Heart right ventricle (tissue), 16 donors: ENCODE measurements at regions not wholly inside any gene's neighbourhood (a gene's known extent, or its start where the extent isn't known, plus 50 kb on each side); places are given as distances from the start of the nearest gene placed in this dataset.

Source experiments
- ATAC-seq, 8 donors: fragments of 200-7000 bp; cut with Tn5 transposase; one replicate each; pipeline ENCODE4 v1.9.1; 2020; ENCODE audit warnings: mild to moderate bottlenecking in 8 of 8, moderate library complexity in 8 of 8, moderate number of reproducible peaks in 1 of 8
- DNase-seq, 2 donors: peaks; one replicate each; pipeline ENCODE4 v3.0.0-alpha.2; 2020
- H3K27ac ChIP-seq, 10 donors: fragments of 200-600 bp; sonication (generic) in 2 of 10; one replicate each; pipeline versions ENCODE4 v1.5.0 to v1.8.0; 2020 to 2022; ENCODE audit warnings: mild to moderate bottlenecking in 3 of 10
- H3K27me3 ChIP-seq, 7 donors: fragments of 200-600 bp; one replicate each; pipeline ENCODE4 v1.8.0; 2021 to 2022; ENCODE audit warnings: mild to moderate bottlenecking in 2 of 7
- H3K36me3 ChIP-seq, 9 donors: fragments of 200-600 bp; sonication (generic) in 1 of 9; one replicate each; pipeline versions ENCODE4 v1.5.0 to v1.8.0; 2020 to 2022; ENCODE audit warnings: mild to moderate bottlenecking in 2 of 9
- H3K4me1 ChIP-seq, 9 donors: fragments of 200-600 bp; sonication (generic) in 1 of 9; one replicate each; pipeline versions ENCODE4 v1.5.0 to v1.8.0; 2020 to 2022; ENCODE audit warnings: mild to moderate bottlenecking in 4 of 9
- H3K4me3 ChIP-seq, 10 donors: fragments of 200-600 bp; sonication (generic) in 2 of 10; one replicate each; pipeline versions ENCODE4 v1.5.0 to v1.8.0; 2020 to 2022; ENCODE audit warnings: mild to moderate bottlenecking in 7 of 10, moderate library complexity in 2 of 10
- H3K9me3 ChIP-seq, 11 donors: fragments of 200-600 bp in 10 of 11; sonication (generic) in 2 of 11; one replicate each; pipeline versions ENCODE4 v1.5.0 to v1.8.0; 2013 to 2022; ENCODE audit warnings: mild to moderate bottlenecking in 2 of 11, control low read depth in 1 of 11, moderate library complexity in 1 of 11
- WGBS, 2 donors: extraction: QIAGEN DNeasy Blood & Tissue Kit; methylation state at CpG; one replicate each; pipeline ENCODE4 v1.1.7; 2013; ENCODE audit warnings: inconsistent platforms in 1 of 2; 5-methylcytosine and 5-hydroxymethylcytosine counted together
- intact Hi-C, 10 donors: fragments of 100-400 bp; cut with DNase I; formaldehyde crosslinking; loops; one replicate each; pipeline versions ENCODE4 v1.11.1 to v1.14.2; 2022
- TF ChIP-seq, protein P1 (sequence below), 9 donors: fragments of 200-600 bp; sonication (generic) in 2 of 9; IDR thresholded peaks; one replicate each; pipeline versions ENCODE4 v1.5.0 to v1.8.0; 2021 to 2022; ENCODE audit warnings: antibody characterized with exemption in 9 of 9, mild to moderate bottlenecking in 5 of 9, moderate library complexity in 1 of 9
- donor health status: Arrhythmogenic right ventricular cardiomyopathy.
- donor health status: ischemic (EF 13 %, LVEDD 7.1; RV severe dilation, severe dysfunction).
- donor health status: healthy with polysubstance abuse.
- donor health status: DM: no; HTN: yes; CAD: no.
- donor health status: DM: no; HTN: no; CAD: no.
- donor health status: ischemic (EF 25% LVEDD 6.9; RV normal size, moderate dysfunction).
- donor health status: ischemic (EF 25% LVEDD 5.7; RV mildly dilated, moderate dysfunction).
- donor health status: healthy.
- donor health status: DM: yes; HTN: yes; CAD: no.
- donor health status: Ischemic cardiomyopathy.
- donor health status: ischemic (EF 35%, LVEDD 5.7; RV mildly dilated, moderate dysfunction).
- donor health status: nonischemic (EF 11% LVEDD 7.7; RV severe dilation, severe dysfunction).
- donor health status: DM: yes; HTN: yes; CAD: no.
- donor health status: PGD.
- donor health status: ischemic (EF 29% LVEDD 5.4; RV normal size, mild dysfunction).
- donor health status: nonischemic (EF 23%, LVEDD 6.1; RV moderate dilation, normal function).

DNA sequence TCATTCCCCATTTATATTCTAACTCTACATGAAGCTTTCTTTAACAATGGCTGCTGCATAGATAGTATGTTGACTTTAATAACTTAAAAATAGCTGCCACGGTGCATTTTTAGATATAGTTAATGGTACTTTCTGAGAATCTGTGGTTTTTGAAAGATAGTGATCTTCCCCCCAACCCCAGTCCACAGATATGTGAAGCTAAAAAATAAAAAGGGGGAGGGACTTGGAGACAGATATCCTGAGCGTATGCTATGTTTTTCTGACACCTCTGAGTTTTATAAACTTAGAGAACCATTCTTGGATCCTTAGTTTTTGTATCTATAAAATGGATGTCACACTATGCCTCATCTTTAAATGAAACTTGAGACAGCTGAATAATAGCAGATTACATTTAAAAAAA, 120.5 kb downstream of the SNX18 start:
- intact Hi-C loops = no loop called here
- peaks cover 0 to 8% (median 0%) of the 10 kb centered on the region in 9 donors for H3K4me1 ChIP-seq
- WGBS, 2 donors = 66 to 76% methylated on average over 2 of the region's 2 CpGs
- TF ChIP-seq, protein P1, sequence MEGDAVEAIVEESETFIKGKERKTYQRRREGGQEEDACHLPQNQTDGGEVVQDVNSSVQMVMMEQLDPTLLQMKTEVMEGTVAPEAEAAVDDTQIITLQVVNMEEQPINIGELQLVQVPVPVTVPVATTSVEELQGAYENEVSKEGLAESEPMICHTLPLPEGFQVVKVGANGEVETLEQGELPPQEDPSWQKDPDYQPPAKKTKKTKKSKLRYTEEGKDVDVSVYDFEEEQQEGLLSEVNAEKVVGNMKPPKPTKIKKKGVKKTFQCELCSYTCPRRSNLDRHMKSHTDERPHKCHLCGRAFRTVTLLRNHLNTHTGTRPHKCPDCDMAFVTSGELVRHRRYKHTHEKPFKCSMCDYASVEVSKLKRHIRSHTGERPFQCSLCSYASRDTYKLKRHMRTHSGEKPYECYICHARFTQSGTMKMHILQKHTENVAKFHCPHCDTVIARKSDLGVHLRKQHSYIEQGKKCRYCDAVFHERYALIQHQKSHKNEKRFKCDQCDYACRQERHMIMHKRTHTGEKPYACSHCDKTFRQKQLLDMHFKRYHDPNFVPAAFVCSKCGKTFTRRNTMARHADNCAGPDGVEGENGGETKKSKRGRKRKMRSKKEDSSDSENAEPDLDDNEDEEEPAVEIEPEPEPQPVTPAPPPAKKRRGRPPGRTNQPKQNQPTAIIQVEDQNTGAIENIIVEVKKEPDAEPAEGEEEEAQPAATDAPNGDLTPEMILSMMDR (IDR thresholded peaks at IDR 0.05) = no peak
- no peaks in the 10 kb centered on the region for H3K9me3 ChIP-seq
- no peaks in the 10 kb centered on the region for H3K27me3 ChIP-seq
- H3K4me3 ChIP-seq = no peak overlapping the region
- ATAC-seq (no peak), DNase-seq (no peak)
- no peak overlapping the region for H3K27ac ChIP-seq
- H3K36me3 ChIP-seq = no peaks in the 10 kb centered on the region

DNA sequence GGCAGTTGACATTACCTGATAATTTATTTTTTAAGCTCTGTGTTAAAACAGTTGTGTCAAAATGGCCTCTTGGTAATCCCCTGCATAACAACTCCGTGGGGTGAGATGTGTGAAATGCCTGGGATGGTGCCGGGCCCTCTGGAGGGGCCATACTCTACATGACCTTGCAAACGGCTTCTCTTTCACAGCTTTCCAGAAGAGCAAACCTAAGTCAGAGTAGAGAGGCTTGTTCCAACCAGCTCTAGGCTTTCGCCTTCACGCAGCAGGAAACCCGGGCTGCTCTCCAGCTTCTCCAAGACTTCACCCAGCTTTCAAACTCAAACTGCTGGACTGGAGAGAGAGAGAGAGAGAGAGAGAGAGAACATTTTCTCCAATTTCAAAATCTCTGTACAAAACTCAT, 120.1 kb downstream of the SNX18 start:
- DNase-seq (peak; percentile 23), ATAC-seq (peak in 7 of 8 donors; percentile 21 to 75 (median 51))
- intact Hi-C loops = no loop called here
- 67 to 72% methylated on average over 6 of the region's 6 CpGs for WGBS, 2 donors
- H3K27me3 ChIP-seq = no peaks in the 10 kb centered on the region
- TF ChIP-seq, protein P1 (IDR thresholded peaks at IDR 0.05) = no peak
- H3K36me3 ChIP-seq = no peaks in the 10 kb centered on the region
- H3K9me3 ChIP-seq = no peaks in the 10 kb centered on the region
- H3K4me1 ChIP-seq = peaks cover 0 to 10% (median 0%) of the 10 kb centered on the region in 9 donors
- H3K27ac ChIP-seq = no peak overlapping the region
- H3K4me3 ChIP-seq = no peak overlapping the region

DNA sequence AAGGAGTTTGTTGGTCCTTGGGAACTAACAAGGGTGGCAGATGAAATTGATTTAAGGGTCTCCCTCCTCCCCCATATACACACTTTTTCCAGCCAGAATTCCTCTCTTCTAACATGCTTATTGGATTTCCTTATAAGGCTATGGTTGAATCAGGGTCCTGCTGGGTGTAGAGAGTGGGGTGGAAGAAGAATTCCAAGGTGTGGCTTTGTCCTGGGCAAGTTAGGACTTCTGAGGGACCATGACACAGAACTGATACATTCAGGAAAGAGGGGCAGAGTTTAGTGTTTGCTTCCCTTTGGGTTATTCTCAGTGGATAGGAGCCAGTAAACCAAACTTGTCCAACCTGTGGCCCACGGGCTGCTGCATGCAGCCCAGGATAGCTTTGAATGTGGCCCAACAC, 116.5 kb downstream of the SNX18 start:
- intact Hi-C loops = no loop called here
- ATAC-seq (no peak), DNase-seq (no peak)
- no peaks in the 10 kb centered on the region for H3K27me3 ChIP-seq
- WGBS, 2 donors = 94% methylated on average over 1 of the region's 1 CpG
- H3K36me3 ChIP-seq = no peaks in the 10 kb centered on the region
- peaks cover 0 to 28% (median 6%) of the 10 kb centered on the region in 9 donors for H3K4me1 ChIP-seq
- no peak overlapping the region for H3K27ac ChIP-seq
- TF ChIP-seq, protein P1 (IDR thresholded peaks at IDR 0.05) = no peak
- H3K9me3 ChIP-seq = peaks cover 0 to 11% (median 0%) of the 10 kb centered on the region in 11 donors
- no peak overlapping the region for H3K4me3 ChIP-seq

DNA sequence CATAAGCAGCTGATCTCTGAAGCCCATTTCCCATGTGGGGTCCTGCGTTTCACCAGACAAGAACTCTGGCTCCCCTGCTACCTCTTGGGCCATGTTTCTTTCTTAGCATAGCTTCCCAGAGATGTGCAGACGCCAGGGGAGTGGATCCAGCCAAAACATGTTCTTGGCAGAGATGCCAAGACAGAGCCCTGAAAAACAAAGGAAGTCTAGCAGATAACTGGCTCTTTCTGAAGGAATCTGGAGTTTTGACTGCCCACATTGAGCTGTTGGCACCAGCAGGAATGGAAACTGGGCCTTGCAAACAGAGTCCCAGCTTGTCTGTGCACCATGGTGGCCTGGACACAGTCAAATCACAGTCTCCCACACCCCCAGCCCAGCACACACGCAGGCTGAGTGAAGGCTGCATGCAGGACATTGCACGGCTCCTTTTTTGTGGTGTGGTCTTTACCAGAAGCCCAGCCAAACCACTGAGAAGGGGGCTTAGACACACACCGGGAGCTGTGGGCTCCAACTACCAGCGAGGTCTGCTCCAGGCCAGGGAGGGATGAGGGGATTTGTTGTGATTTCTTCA, 114.7 kb downstream of the SNX18 start:
- TF ChIP-seq, protein P1 (IDR thresholded peaks at IDR 0.05) = no peak
- H3K27ac ChIP-seq = peak overlapping the region in 2 of 10 donors; percentile 26 to 48
- DNase-seq = no peak
- ATAC-seq = peak in 4 of 8 donors; percentile 12 to 41 (median 38)
- intact Hi-C loops = no loop called here
- no peak overlapping the region for H3K4me3 ChIP-seq
- peaks cover 0 to 20% (median 0%) of the 10 kb centered on the region in 9 donors for H3K4me1 ChIP-seq
- H3K27me3 ChIP-seq = no peaks in the 10 kb centered on the region
- H3K9me3 ChIP-seq = peaks cover 0 to 12% (median 0%) of the 10 kb centered on the region in 11 donors
- no peaks in the 10 kb centered on the region for H3K36me3 ChIP-seq
- WGBS, 2 donors = 69 to 78% methylated on average over 6 of the region's 6 CpGs
